ENCODE measurements at regions not wholly inside any gene's neighbourhood (a gene's known extent, or its start where the extent isn't known, plus 50 kb on each side); places are given as distances from the start of the nearest gene placed in this dataset.

GRCh38 chr11:20235164-20235563 lies 74.9 kb upstream of the DBX1 start:
- Histone ChIP-seq H3K27me3 (ENCODE audit: control insufficient read depth, insufficient read depth, low read length) (no peaks in the 10 kb centered on the region), H3K4me3 (ENCODE audit: low read length) (no peak overlapping the region), H3K9me3 (ENCODE audit: control insufficient read depth, insufficient read depth, low read length) (no peaks in the 10 kb centered on the region), H3K4me1 (ENCODE audit: control insufficient read depth, insufficient read depth, low read length) (no peaks in the 10 kb centered on the region), H3K36me3 (ENCODE audit: control insufficient read depth, insufficient read depth, low read length) (no peaks in the 10 kb centered on the region), H3K27ac (ENCODE audit: low read length) (no peak overlapping the region)
- intact Hi-C loops (cut with micrococcal nuclease), result no loop called here
- peaks cover 0 to 7% of the 10 kb centered on the region in 2 donors for H3K27me3 Mint-ChIP-seq (ENCODE audit: low read depth in 2 of 2)
- no peak overlapping the region for H3K4me3 Mint-ChIP-seq
- peaks cover 7 to 11% of the 10 kb centered on the region in 2 donors for H3K9me3 Mint-ChIP-seq
- DNase-seq (no peak), ATAC-seq (no peak)
- peaks cover 8% of the 10 kb centered on the region for H3K36me3 Mint-ChIP-seq
- no peak for TF ChIP-seq CTCF (IDR thresholded peaks at IDR 0.05)
- H3K27ac Mint-ChIP-seq, result no peak overlapping the region
- H3K4me1 Mint-ChIP-seq, result no peaks in the 10 kb centered on the region

GRCh38 chr11:20227631-20228030 lies 67.4 kb upstream of the DBX1 start:
- Histone ChIP-seq H3K9me3 (ENCODE audit: control insufficient read depth, insufficient read depth, low read length) (no peaks in the 10 kb centered on the region), H3K27ac (ENCODE audit: low read length) (no peak overlapping the region), H3K4me3 (ENCODE audit: low read length) (no peak overlapping the region), H3K36me3 (ENCODE audit: control insufficient read depth, insufficient read depth, low read length) (no peaks in the 10 kb centered on the region), H3K4me1 (ENCODE audit: control insufficient read depth, insufficient read depth, low read length) (no peaks in the 10 kb centered on the region), H3K27me3 (ENCODE audit: control insufficient read depth, insufficient read depth, low read length) (no peaks in the 10 kb centered on the region)
- Mint-ChIP-seq H3K9me3 (peaks cover 8% of the 10 kb centered on the region in 2 donors), H3K27ac (no peak overlapping the region), H3K4me1 (no peaks in the 10 kb centered on the region), H3K4me3 (no peak overlapping the region), H3K27me3 (ENCODE audit: low read depth in 2 of 2) (peaks cover 5% of the 10 kb centered on the region in 2 donors), H3K36me3 (no peaks in the 10 kb centered on the region)
- TF ChIP-seq CTCF (IDR thresholded peaks at IDR 0.05), result no peak
- DNase-seq, result no peak
- intact Hi-C loops (cut with micrococcal nuclease), result no loop called here
- ATAC-seq, result no peak
- WGBS (ENCODE audit: insufficient coverage), result 100% methylated on average over 1 of the region's 1 CpG

- H3K27me3 ChIP-seq (ENCODE audit: control insufficient read depth, insufficient read depth, low read length), result no peaks in the 10 kb centered on the region
- Mint-ChIP-seq H3K27me3 (ENCODE audit: low read depth in 2 of 2) (peaks cover 5% of the 10 kb centered on the region in 2 donors), H3K36me3 (no peaks in the 10 kb centered on the region), H3K4me3 (no peak overlapping the region), H3K27ac (no peak overlapping the region), H3K4me1 (no peaks in the 10 kb centered on the region), H3K9me3 (peaks cover 6 to 8% of the 10 kb centered on the region in 2 donors)
- intact Hi-C loops (cut with micrococcal nuclease), result no loop called here
- H3K4me1 ChIP-seq (ENCODE audit: control insufficient read depth, insufficient read depth, low read length), result no peaks in the 10 kb centered on the region
- no peak for TF ChIP-seq CTCF (IDR thresholded peaks at IDR 0.05)
- H3K9me3 ChIP-seq (ENCODE audit: control insufficient read depth, insufficient read depth, low read length), result no peaks in the 10 kb centered on the region
- ATAC-seq (no peak), DNase-seq (no peak)
- H3K27ac ChIP-seq (ENCODE audit: low read length), result no peak overlapping the region
- no peaks in the 10 kb centered on the region for H3K36me3 ChIP-seq (ENCODE audit: control insufficient read depth, insufficient read depth, low read length)
- H3K4me3 ChIP-seq (ENCODE audit: low read length), result no peak overlapping the region
Measured at GRCh38 chr11:20226933-20227332, 66.7 kb upstream of the DBX1 start.

GRCh38 chr11:20221566-20221965 lies 61.3 kb upstream of the DBX1 start:
- Histone ChIP-seq H3K27ac (ENCODE audit: low read length) (no peak overlapping the region), H3K4me3 (ENCODE audit: low read length) (no peak overlapping the region), H3K4me1 (ENCODE audit: control insufficient read depth, insufficient read depth, low read length) (no peaks in the 10 kb centered on the region), H3K36me3 (ENCODE audit: control insufficient read depth, insufficient read depth, low read length) (no peaks in the 10 kb centered on the region), H3K9me3 (ENCODE audit: control insufficient read depth, insufficient read depth, low read length) (no peaks in the 10 kb centered on the region), H3K27me3 (ENCODE audit: control insufficient read depth, insufficient read depth, low read length) (no peaks in the 10 kb centered on the region)
- no peak overlapping the region for H3K4me3 Mint-ChIP-seq
- DNase-seq (no peak), ATAC-seq (no peak)
- H3K36me3 Mint-ChIP-seq, result no peaks in the 10 kb centered on the region
- TF ChIP-seq CTCF (IDR thresholded peaks at IDR 0.05), result no peak
- no peak overlapping the region for H3K27ac Mint-ChIP-seq
- WGBS (ENCODE audit: insufficient coverage), result 81% methylated on average over 3 of the region's 3 CpGs
- H3K27me3 Mint-ChIP-seq (ENCODE audit: low read depth in 2 of 2), result peaks cover 0 to 6% of the 10 kb centered on the region in 2 donors
- H3K9me3 Mint-ChIP-seq, result no peaks in the 10 kb centered on the region
- intact Hi-C loops (cut with micrococcal nuclease), result no loop called here
- H3K4me1 Mint-ChIP-seq, result no peaks in the 10 kb centered on the region
